ENCODE measurements at regions not wholly inside any gene's neighbourhood (a gene's known extent, or its start where the extent isn't known, plus 50 kb on each side); places are given as distances from the start of the nearest gene placed in this dataset.
"Not testable (repeated sequence)": the region's sequence is repeated elsewhere in the genome, so short reads cannot be mapped to it uniquely, and the experiment has no call there.

DNA sequence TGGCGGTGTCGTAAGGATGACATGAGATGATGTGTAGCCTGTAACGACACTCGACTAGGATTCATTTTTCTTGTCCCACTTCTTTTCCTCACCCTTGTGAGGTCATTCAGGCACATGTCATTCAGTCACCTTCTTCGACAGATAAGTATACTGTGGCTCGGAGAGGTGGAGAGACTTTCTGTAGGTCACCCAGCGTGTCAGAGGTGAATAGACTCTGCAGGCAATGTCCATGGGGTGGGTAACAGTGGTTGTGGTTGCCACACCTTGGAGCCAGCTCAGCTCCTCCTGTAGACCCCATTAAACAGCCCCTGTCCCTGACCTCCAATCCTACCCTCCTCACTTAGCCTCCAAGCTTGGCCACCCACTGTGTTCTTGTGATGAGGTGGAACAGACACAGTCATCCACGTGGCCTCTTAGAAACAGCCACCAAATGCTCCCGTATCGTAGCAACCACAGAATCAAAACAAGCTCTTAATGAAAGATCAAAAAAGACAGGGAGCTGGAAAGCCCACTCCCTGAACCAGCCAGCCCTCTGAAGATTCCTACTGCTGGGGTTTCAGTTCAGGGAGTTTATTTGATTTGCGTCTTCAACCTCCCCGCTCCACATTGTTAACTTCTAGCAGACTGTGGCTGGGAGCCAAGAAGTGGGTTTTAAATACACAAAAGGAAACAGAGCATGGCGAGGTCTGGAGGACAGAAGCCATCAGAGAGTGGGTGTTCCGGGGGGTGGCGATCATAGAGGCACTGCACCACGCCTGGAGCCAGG is 89.0 kb upstream of the GRK3 start:
- H3K27me3 Mint-ChIP-seq (ENCODE audit: low read depth), result no peaks in the 10 kb centered on the region
- no peak for DNase-seq (ENCODE audit: low spot score)
- no peak overlapping the region for H3K27ac Mint-ChIP-seq
- H3K4me3 Mint-ChIP-seq (ENCODE audit: low read depth), result no peak overlapping the region
- H3K36me3 Mint-ChIP-seq (ENCODE audit: low read depth), result peaks cover 44% of the 10 kb centered on the region
- peaks cover 13% of the 10 kb centered on the region for H3K4me1 Mint-ChIP-seq (ENCODE audit: low read depth)
- intact Hi-C loops (cut with micrococcal nuclease), result no loop called here
- H3K9me3 Mint-ChIP-seq, result peaks cover 8% of the 10 kb centered on the region

DNA sequence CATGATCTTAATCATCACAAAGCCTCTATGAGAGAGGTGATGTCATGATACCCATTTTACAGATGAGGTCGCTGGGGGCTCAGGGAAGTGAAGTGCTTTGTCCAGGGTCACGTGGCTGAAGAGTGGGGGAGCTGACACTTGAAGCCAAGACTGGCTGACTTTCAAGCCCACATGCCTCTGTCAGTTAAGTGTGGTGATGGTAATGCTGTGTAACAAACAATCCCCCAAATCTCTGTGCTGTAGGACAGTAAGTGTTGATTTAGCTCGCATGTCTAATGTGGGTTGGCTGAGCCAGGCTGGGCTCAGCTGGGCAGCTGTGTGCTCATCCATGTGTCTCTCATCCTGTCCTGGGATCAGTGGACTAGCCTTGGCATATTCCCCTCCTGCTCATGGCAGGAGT is 87.1 kb upstream of the GRK3 start:
- intact Hi-C loops (cut with micrococcal nuclease), result no loop called here
- no peak for DNase-seq (ENCODE audit: low spot score)
- H3K4me1 Mint-ChIP-seq (ENCODE audit: low read depth), result peaks cover 13% of the 10 kb centered on the region
- no peak overlapping the region for H3K4me3 Mint-ChIP-seq (ENCODE audit: low read depth)
- peaks cover 62% of the 10 kb centered on the region for H3K36me3 Mint-ChIP-seq (ENCODE audit: low read depth)
- no peak overlapping the region for H3K27ac Mint-ChIP-seq
- H3K9me3 Mint-ChIP-seq, result peaks cover 12% of the 10 kb centered on the region
- H3K27me3 Mint-ChIP-seq (ENCODE audit: low read depth), result no peaks in the 10 kb centered on the region

DNA sequence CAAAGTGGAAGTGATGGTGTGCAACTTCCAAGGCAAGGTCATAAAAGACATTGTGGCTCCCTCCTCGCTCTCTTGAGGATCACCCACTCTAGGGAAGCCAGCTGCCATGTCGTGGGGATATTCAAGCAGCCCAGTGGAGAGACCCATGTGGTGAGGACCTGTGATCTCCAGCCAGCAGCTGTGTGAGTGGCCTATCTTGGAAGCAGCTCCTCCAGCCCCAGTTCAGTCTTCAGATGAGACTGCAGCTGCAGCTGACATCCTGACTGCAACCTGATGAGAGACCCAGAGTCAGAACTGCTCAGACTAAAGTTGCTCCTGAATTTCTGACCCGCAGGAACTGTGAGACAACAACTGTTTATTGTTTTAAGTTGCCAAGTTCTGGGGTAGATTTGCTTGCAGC is 86.4 kb upstream of the GRK3 start:
- Mint-ChIP-seq H3K4me3 (ENCODE audit: low read depth) (no peak overlapping the region), H3K27me3 (ENCODE audit: low read depth) (no peaks in the 10 kb centered on the region), H3K9me3 (peaks cover 12% of the 10 kb centered on the region), H3K27ac (no peak overlapping the region), H3K36me3 (ENCODE audit: low read depth) (peaks cover 65% of the 10 kb centered on the region), H3K4me1 (ENCODE audit: low read depth) (peaks cover 13% of the 10 kb centered on the region)
- DNase-seq (ENCODE audit: low spot score), result no peak
- intact Hi-C loops (cut with micrococcal nuclease), result no loop called here

DNA sequence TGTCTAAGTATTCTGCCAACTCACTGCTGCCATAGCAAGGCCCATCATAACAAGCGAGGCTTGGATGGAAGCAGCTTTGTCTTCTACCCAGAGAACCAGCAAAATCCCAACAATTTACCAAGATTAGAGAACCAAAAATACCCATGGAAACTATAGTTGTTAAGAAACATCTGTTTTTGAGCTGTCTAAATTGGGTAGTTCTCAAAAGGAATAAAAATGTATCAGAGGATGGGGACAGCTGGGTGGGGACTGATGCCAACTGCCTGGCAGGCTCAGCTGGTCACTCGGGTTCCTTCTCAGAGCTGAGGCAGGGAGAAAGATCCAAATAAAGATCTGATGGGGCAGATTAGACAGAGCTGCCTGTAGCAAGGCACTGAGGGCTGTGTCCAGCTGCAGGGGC is 85.9 kb upstream of the GRK3 start:
- intact Hi-C loops (cut with micrococcal nuclease), result no loop called here
- H3K4me3 Mint-ChIP-seq (ENCODE audit: low read depth), result no peak overlapping the region
- H3K9me3 Mint-ChIP-seq, result peaks cover 12% of the 10 kb centered on the region
- H3K27ac Mint-ChIP-seq, result no peak overlapping the region
- no peak for DNase-seq (ENCODE audit: low spot score)
- H3K36me3 Mint-ChIP-seq (ENCODE audit: low read depth), result peaks cover 65% of the 10 kb centered on the region
- peaks cover 13% of the 10 kb centered on the region for H3K4me1 Mint-ChIP-seq (ENCODE audit: low read depth)
- H3K27me3 Mint-ChIP-seq (ENCODE audit: low read depth), result no peaks in the 10 kb centered on the region

DNA sequence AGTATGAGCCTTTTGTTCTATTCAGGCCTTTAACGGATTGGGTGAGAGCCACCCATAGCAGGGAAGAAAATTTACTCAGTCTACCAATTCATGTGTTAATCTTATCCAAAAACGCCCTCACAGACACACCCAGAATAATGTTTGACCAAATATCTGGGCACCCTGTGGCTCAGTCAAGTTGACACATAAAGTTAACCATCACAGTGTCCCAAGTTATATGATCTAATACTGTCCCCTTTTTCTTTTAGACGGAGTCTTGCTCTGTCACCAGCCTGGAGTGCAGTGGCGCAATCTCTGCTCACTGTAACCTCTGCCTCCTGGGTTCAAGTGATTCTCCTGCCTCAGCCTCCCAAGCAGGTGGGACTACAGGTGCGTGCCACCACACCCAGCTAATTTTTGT is 83.6 kb upstream of the GRK3 start:
- H3K36me3 Mint-ChIP-seq (ENCODE audit: low read depth), result peaks cover 72% of the 10 kb centered on the region
- H3K27me3 Mint-ChIP-seq (ENCODE audit: low read depth); H3K27ac Mint-ChIP-seq; DNase-seq (ENCODE audit: low spot score); H3K4me3 Mint-ChIP-seq (ENCODE audit: low read depth): not testable (repeated sequence)
- peaks cover 25% of the 10 kb centered on the region for H3K4me1 Mint-ChIP-seq (ENCODE audit: low read depth)
- intact Hi-C loops (cut with micrococcal nuclease), result loop anchor here (10.0 kb wide), 1 partner anchor 144 kb away; no protein-coding TSS in a partner anchor
- H3K9me3 Mint-ChIP-seq, result peaks cover 12% of the 10 kb centered on the region

DNA sequence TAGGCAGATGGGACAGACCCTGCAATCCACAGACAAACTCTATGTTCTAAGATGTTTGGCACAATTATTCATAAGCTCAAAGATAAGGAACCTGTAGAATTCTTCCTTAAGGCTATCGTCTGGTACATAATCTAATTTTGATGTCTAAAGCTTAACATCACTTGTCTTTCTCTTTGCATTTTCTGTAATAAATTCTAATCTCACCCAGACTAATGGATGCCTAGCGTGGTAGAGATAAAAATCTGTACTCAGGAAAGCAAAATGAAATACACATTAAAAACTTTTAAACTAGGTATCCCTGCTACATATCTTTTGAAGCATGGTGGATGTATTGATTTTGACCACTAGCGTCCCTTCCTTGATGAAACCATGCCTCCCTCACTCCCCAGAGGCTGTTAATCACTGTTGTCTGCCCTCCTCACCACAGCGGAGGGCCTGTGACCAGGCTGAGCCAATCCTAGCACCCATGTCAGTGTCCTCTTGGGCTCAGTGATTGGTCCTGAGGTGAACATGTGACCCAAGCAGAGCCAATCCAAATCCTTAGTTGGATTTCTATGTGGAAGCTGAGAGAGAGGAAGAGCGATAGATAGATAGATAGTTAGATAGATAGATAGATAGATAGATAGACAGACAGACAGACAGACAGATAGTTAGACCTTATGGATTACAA is 82.2 kb upstream of the GRK3 start:
- no peak for DNase-seq (ENCODE audit: low spot score)
- no peaks in the 10 kb centered on the region for H3K27me3 Mint-ChIP-seq (ENCODE audit: low read depth)
- H3K36me3 Mint-ChIP-seq (ENCODE audit: low read depth), result peaks cover 72% of the 10 kb centered on the region
- H3K4me3 Mint-ChIP-seq (ENCODE audit: low read depth), result no peak overlapping the region
- intact Hi-C loops (cut with micrococcal nuclease), result loop anchor here (10.0 kb wide), 1 partner anchor 143 kb away; no protein-coding TSS in a partner anchor
- peaks cover 7% of the 10 kb centered on the region for H3K9me3 Mint-ChIP-seq
- peaks cover 36% of the 10 kb centered on the region for H3K4me1 Mint-ChIP-seq (ENCODE audit: low read depth)
- no peak overlapping the region for H3K27ac Mint-ChIP-seq

DNA sequence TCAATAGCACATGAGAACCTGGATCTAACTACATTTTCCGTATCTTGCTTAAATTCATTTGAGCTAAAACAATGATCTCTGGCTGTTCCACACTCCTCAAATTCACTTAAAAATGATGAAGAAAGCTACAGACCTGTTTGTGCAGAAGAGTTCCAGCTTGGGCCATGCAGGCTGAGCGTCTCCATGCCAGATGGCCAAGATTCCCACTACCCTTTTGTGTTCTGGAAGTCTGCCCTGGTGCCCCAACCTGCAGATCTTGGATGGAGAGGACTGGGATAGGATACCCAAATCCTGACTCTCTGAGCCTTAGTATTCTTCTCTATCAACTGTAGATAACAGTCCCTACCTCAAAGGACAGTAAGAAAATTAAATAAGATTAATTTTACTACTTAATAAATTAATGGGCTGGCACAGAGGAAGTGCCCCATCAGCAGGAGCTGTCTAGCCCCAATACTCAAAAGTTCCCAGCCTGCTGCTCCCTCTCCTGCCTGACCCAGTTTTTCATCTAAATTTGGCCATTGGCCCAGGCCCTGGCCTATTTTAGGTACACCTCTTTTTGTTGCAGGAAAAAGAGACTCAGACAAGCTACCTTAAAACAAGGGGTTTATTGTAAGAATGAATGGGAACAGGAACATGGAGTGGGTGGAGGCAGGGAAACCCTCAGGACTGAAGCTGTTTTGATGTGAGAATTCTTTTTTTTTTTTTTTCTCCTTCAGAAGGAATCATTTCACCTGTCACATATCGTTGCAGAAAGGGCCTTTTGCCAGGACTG is 81.4 kb upstream of the GRK3 start:
- Mint-ChIP-seq H3K27ac (peak overlapping the region; percentile 40), H3K36me3 (ENCODE audit: low read depth) (peaks cover 72% of the 10 kb centered on the region), H3K9me3 (peaks cover 9% of the 10 kb centered on the region), H3K4me3 (ENCODE audit: low read depth) (no peak overlapping the region), H3K4me1 (ENCODE audit: low read depth) (peaks cover 43% of the 10 kb centered on the region), H3K27me3 (ENCODE audit: low read depth) (no peaks in the 10 kb centered on the region)
- intact Hi-C loops (cut with micrococcal nuclease), result loop anchor here (10.0 kb wide), 1 partner anchor 142 kb away; no protein-coding TSS in a partner anchor
- DNase-seq (ENCODE audit: low spot score), result no peak

DNA sequence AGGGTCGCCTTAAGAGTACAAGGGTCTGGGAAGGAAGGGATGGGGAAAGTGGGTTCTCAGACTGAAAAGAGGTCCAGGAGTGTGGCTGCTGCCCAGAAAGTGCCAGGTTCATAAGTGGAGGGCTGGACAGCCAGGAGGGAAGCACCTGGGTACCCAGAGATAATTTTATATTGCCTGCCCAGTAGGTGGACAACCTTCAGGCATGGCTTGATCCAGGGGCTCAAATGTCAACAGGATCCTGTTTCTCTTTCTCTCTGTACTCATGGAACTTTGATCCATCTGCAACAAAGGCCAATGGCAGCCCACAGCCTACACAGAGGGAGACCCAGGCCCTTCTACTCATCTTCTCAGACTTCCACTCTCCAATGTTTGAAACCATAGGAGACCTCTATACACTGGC is 80.5 kb upstream of the GRK3 start:
- DNase-seq (ENCODE audit: low spot score), result no peak
- H3K9me3 Mint-ChIP-seq, result peaks cover 11% of the 10 kb centered on the region
- H3K4me1 Mint-ChIP-seq (ENCODE audit: low read depth), result peaks cover 52% of the 10 kb centered on the region
- H3K36me3 Mint-ChIP-seq (ENCODE audit: low read depth), result peaks cover 75% of the 10 kb centered on the region
- H3K27me3 Mint-ChIP-seq (ENCODE audit: low read depth), result no peaks in the 10 kb centered on the region
- intact Hi-C loops (cut with micrococcal nuclease), result loop anchor here (1.0 to 10.0 kb wide), 3 partner anchors 141 to 219 kb away; no protein-coding TSS in a partner anchor
- H3K4me3 Mint-ChIP-seq (ENCODE audit: low read depth), result no peak overlapping the region
- H3K27ac Mint-ChIP-seq, result peak overlapping the region; percentile 83

DNA sequence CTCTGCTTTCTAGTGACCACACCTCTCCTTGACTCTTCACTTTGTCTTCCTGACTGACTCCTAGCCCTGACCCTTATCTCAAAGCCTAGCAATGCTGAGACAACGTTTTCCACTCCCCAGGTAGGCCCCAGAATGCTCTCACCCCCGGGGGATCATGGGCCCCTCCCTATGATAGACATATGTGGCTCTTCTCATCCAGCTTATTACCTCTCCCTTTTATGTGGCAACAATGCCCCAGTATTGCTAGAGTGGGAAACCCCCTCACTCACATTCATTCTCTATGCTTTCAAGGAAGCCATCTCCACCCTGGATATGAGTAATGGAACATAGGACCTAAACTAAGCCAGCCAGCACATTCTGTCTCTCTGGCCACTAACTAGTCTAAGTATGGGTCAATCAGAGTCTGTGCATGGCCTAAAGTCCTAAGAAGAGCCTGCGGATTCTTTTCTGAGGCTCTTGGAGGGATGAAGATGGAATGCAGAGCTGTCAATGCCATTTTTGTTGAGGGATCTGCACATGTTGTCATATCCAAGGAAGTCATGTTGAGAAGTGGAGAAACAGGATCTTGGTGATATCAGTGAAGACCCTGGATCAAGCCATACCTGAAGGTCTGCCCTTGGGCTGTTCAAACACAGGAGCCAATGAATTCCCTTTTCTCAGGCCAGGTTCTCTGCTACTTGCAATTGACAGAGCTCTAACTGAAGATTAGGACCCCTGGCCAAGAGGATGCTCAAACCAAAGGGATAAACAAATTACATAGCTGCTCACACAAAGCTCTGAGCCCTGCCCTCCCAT is 79.8 kb upstream of the GRK3 start:
- Mint-ChIP-seq H3K36me3 (ENCODE audit: low read depth) (peaks cover 78% of the 10 kb centered on the region), H3K4me1 (ENCODE audit: low read depth) (peaks cover 52% of the 10 kb centered on the region), H3K27me3 (ENCODE audit: low read depth) (no peaks in the 10 kb centered on the region), H3K27ac (peak overlapping the region; percentile 83), H3K9me3 (peaks cover 11% of the 10 kb centered on the region), H3K4me3 (ENCODE audit: low read depth) (no peak overlapping the region)
- intact Hi-C loops (cut with micrococcal nuclease), result loop anchor here (1.0 to 10.0 kb wide), 4 partner anchors 140 to 407 kb away; no protein-coding TSS in a partner anchor
- DNase-seq (ENCODE audit: low spot score), result no peak

DNA sequence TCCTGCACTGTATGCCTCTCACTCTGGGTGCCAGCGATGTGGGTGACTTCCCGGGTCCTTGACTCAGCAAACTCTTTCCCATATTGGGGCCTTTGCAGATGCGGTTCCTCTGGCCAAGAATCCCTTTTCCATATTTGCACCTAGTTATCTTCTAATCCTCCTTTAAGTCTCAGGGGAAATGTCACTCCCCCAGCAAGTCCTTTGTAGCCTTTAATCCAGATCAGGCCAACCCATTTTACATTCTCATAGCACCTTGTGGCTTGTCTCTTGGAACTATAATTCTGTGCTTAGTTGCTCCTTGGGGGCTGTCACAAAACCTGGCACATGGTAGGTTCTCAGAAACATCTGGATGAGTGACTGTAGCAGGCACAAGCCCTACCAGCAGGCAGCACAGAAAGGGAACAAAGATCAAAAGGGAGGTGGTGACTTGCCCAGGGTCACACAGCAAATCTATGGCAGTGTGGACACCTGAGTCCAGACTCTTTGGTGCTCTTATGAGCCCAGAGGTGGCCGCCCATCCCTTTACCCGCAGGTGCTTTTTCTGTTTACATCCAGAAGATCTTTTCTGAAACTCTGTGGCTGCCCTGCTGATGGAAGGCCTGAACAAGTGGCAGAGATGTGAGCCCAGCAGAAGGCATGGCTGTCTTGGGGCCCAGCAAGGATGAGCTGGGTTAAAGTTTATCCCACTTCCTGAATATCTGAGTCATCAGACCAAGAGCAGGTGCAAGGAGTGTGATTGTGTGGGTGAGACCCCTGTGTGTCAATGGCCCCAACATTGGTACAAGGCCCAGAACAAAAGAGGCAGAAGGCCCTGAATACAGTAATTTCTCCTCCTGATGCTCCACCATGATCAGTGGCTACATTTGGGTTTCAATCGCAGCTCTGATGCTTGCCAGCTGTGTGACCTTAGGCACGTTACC is 78.6 kb upstream of the GRK3 start:
- intact Hi-C loops (cut with micrococcal nuclease), result loop anchor here (1.0 to 10.0 kb wide), 3 partner anchors 139 to 409 kb away; no protein-coding TSS in a partner anchor
- no peak for DNase-seq (ENCODE audit: low spot score)
- no peak overlapping the region for H3K4me3 Mint-ChIP-seq (ENCODE audit: low read depth)
- H3K27me3 Mint-ChIP-seq (ENCODE audit: low read depth), result no peaks in the 10 kb centered on the region
- peaks cover 82% of the 10 kb centered on the region for H3K36me3 Mint-ChIP-seq (ENCODE audit: low read depth)
- peak overlapping the region; percentile 83 for H3K27ac Mint-ChIP-seq
- peaks cover 54% of the 10 kb centered on the region for H3K4me1 Mint-ChIP-seq (ENCODE audit: low read depth)
- H3K9me3 Mint-ChIP-seq, result peaks cover 12% of the 10 kb centered on the region

DNA sequence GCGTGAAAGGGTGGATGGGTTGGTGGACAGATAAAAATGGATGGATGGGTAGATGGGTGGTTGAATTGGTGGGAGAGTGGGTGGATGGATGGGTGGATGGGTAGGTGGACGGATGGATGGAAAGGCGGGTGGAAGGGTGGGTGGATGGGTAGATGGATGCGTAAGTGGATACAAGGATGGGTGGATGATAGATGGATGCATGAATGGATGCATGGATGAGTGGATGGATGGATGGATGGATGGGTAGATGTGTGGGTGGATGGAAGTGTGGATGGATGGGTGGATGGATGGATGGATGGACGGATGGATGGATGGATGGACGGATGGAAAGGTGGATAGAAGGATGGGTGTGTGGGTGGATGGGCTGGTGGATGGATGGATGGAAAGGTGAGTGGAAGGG is 77.0 kb upstream of the GRK3 start:
- Mint-ChIP-seq H3K9me3 (peaks cover 12% of the 10 kb centered on the region), H3K27ac (peak overlapping the region; percentile 94), H3K27me3 (ENCODE audit: low read depth) (no peaks in the 10 kb centered on the region), H3K4me3 (ENCODE audit: low read depth) (no peak overlapping the region), H3K4me1 (ENCODE audit: low read depth) (peaks cover 54% of the 10 kb centered on the region), H3K36me3 (ENCODE audit: low read depth) (peaks cover 67% of the 10 kb centered on the region)
- DNase-seq (ENCODE audit: low spot score), result no peak
- intact Hi-C loops (cut with micrococcal nuclease), result loop anchor here (5.0 to 10.0 kb wide), 2 partner anchors 137 to 410 kb away; no protein-coding TSS in a partner anchor
